Hepatic stellate cell (primary cell): ENCODE measurements at regions not wholly inside any gene's neighbourhood (a gene's known extent, or its start where the extent isn't known, plus 50 kb on each side); places are given as distances from the start of the nearest gene placed in this dataset.

Experiments
- DNase-seq: peaks from one replicate; pipeline ENCODE4 v3.0.0; 2011; ENCODE audit warnings: low spot score

GRCh38 chr15:62803856-62804400 lies 238.6 kb upstream of the TPM1 start:
- DNase-seq = no peak

- DNase-seq = no peak
Measured at GRCh38 chr15:62805502-62805901, 237.0 kb upstream of the TPM1 start.

DNA sequence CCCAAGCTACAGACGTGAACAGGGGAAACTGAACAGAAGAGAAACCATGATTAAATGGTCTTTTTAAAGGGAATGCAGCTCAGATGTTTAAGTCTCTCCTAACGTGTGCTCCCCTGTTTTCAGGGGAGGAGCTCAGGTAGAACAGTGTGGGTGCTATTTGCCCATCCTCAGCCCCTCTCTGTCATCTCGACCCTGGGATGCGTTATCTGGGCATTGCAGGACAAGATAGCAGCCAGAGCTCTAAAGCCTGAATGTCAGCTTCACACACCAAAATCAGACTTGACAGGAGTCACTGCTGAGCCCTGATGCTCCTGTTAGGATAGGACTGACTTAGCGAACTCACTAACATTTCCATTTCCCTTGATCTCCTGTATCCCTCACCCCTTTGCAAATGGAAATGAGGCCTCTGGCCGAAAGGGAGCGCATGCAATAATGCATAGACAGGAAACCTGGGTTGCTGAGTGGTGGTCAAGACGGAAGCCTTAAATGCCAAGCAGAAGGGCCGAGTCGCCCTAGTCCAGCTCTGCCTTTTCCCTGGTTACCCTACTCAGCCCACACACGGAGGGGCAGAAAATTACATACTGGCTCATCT lies 234.9 kb upstream of the TPM1 start:
- DNase-seq = no peak

DNA sequence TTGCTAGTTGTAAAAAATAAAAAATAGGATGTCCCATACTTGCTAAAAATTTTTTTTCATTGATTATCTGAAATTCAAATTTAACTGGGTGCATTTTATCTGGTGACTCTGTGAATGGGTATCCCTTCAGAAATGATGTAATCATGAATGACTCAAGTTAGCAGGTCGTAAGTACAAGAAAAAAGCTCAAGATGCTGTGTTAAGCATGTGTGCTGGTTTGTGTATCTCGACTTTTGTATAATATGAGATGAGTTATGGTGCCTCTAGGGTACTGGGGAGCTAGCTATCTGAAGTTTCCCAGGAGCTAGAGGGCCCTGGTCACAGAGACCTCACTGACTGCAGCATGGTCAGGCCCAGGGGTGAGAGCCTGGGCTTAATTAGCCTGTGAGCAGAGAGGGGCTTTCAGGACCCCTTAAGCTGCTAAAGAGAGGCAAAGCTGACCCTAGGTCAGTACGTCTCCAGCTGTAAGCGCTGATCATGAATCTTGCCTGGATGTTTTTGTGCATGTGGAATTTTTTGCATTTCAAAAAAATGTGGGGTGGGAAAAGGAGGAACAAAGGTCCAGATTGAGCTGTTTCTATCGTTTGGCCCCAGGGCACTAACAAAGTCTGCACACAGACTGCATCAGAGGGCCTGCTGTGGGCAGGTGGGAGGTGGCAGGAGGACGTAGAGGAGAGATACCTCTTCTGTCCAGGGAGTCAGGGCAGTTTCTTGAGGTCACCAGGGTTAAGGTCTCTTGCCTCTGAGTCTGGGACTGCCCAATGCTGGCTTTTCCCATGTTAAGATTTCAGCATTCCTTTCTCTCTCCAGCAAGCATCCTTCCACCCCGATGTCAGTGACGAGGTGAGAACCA lies 233.2 kb upstream of the TPM1 start:
- DNase-seq = peak; percentile 47

- DNase-seq = no peak
Measured at GRCh38 chr15:62809968-62810260, 232.6 kb upstream of the TPM1 start.

DNA sequence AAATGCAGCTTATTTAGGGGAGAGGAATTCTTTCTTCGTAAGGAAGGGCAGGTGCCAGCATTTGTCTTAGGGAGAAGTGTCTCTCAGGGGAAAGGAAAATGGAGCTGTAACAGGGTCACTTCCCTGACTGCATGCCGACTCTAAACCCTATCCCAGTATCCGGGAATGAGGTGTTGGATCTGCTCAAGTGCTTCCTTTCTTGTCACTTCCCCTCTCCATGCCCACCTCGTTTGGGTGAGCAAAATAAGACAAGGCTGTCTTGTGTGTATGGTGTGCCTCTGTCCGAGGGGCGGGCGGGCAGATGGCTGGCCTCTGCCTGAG lies 230.1 kb upstream of the TPM1 start:
- no peak for DNase-seq

DNA sequence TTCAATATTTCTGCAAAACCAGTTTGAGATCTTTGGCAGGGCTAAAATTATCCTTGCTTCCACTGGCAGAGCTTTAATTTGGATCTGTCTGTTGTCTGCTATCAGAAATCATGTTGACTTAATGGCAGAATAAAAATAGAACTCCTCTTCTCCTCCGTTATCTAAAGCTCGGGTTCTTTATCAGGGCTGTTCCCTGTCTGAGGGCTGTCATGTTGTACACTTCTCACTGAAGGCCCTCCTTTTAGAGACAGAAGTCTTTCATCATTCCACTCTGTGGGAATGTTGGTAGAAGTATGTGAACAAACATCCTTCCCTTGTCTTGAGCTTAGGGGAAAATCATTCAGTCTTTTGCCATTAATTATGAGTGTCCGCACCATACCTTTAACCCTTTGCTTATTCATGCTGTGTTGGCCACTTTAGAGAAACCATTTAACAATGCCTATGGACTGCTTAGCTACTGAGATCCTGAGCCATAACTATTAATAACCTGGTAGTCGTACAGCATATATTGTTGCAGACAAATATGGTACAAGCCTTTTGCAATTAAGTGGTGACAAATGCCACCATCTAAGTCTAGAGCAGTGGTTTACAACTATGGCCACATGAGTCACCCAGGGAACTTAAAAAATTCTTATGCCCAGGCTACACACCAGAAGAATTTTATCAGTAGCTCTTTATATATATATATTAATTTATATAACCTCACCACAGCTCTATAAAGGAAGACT lies 226.0 kb upstream of the TPM1 start:
- DNase-seq = peak; percentile 21

- no peak for DNase-seq
Measured at GRCh38 chr15:62818691-62819090, 223.9 kb upstream of the TPM1 start.

DNA sequence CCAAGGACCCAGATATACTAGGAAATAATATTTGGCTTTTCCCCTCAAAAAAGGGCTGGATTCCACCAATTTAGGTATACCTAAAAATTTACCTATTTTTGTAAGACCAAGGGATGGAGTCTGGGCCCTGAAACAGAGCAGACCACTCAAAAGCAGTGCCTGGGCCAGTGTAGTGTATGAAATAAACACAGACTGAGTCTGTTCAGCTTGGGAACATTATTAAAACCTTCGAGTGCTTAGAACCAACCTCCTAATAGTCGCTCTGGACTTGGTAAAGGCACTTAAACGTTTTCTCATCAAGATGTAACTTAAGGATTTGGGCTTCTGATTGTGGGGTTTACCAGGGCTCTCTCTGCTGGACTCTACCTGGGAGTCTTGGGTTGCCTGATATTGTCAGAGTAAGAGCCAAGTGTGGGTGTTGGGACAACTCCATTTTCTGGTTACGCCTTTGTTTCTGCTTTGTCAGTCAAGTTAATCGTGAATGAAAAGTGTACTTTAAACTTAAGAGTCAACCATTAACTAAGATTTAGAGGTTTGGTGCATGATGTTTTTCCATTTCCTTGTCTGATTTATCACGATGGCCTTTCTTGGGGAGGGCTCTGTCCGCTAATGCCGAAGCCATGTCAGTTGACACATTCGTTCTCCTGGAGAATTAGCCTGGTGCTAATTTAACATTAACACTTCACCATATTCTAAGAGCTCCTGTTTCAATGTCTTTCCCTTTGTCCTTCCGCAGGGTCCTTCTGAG lies 221.0 kb upstream of the TPM1 start:
- DNase-seq = no peak

- DNase-seq = no peak
Measured at GRCh38 chr15:62822228-62822627, 220.3 kb upstream of the TPM1 start.

- no peak for DNase-seq
Measured at GRCh38 chr15:62823561-62823960, 219.0 kb upstream of the TPM1 start.

GRCh38 chr15:62824111-62825015 lies 218.2 kb upstream of the TPM1 start:
- peak; percentile 64 for DNase-seq

DNA sequence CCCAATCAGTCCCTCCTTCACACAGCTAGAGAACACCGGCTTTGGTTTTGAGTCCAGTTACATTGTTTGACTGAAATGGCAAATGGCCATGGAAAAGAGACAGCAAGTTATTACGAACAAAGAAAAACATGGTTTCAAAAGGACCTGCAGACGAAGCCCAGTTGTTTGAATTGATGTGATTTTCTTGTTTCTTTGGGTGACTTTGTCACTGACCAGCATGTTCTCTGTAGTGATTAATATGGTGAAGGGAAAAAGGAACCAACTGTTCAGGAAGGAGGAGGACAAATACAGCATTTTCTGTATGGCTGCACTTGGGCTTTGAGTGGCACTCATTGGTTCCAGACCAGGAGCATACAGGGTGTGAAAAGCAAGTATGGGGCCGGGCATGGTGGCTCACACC lies 217.4 kb upstream of the TPM1 start:
- no peak for DNase-seq

- DNase-seq = no peak
Measured at GRCh38 chr15:62826561-62826960, 216.0 kb upstream of the TPM1 start.

DNA sequence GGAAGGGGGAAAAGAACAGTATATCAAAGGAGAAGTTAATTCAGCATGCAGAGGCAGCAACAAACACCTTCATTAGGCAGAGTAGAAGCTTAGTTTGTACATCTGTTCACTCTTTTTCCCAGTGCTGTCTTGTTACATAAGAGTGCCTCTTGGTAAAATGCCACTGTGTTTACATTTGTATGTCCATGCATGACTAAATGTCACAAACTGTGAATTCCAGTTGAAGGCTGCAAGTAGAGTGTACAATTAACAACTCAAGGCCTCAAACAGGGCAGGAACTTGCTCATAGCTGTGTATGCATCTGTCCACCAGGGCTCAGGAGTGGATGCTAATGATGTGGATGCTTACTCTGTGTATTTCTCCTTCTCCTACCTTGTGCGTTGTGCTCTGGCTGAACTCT lies 214.2 kb upstream of the TPM1 start:
- no peak for DNase-seq

DNA sequence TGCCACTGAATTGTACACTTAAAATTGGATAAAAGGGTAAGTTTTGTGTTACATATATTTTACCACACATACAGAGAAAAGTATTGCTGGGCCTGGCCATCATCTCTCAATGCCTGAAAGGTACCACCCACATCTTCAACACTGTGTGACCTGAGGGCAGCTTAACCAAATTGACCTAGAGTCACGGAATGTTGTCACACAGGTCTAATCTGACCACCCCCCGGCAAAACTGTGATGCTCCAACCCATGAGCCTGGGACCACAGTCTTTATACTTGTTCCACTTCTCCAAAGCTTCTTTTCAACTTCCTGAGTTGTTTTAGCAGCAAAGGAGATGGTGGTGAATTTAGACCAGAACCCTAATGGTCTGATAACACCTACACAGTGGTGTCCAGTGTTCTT lies 210.3 kb upstream of the TPM1 start:
- no peak for DNase-seq

DNA sequence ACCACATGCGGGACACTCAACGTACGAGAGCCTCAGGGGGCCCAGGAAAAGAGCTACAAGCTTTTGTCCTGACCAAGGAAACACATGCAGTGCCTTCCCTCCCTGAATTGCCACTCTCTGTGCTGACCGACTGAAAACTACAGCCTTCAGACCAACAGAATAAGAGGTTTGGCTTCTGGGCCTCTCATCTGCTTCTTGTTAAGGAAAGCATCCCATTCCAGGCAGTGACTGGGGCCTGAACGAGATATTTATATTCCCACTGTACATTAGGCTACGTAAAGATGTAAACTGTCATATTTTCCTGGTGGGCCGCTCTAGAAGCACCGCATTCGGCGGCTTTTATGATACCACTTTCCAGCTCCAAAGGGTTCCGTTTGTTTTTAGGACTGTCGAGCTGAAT lies 208.9 kb upstream of the TPM1 start:
- DNase-seq = no peak

GRCh38 chr15:62834686-62835329 lies 207.7 kb upstream of the TPM1 start:
- no peak for DNase-seq

DNA sequence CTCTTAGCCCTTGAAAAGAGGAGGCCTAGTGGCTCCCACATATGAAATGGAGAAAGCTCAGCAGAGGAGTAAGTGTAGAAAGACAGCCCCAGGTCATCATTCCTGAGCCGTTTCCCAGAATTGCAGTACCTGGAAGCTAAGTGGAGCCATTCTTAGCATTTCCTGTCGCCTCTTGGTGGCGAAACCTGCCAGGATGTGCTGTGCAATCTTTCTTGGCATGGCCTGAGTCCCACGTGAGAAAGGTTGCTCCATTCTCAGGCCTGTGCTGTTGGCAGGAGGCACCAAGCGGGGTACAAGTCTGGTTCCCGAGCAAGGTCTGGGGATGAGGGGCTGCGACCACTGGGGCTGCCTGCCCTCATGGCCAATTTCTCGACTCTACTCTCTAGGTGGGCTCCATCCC lies 207.2 kb upstream of the TPM1 start:
- DNase-seq = no peak

GRCh38 chr15:62835762-62836161 lies 206.8 kb upstream of the TPM1 start:
- DNase-seq = no peak
